Immature natural killer cell (primary cell): ENCODE measurements at regions not wholly inside any gene's neighbourhood (a gene's known extent, or its start where the extent isn't known, plus 50 kb on each side); places are given as distances from the start of the nearest gene placed in this dataset.

ENCODE experiments used
- DNase-seq, 3 donors: peaks; one replicate each; pipeline ENCODE4 v3.0.0; 2022; ENCODE audit warnings: mixed read lengths in 1 of 3
- H3K27ac Mint-ChIP-seq, 6 donors: one replicate each; pipeline ENCODE4 v1.8.0; 2020; ENCODE audit warnings: mixed read lengths in 6 of 6, mild to moderate bottlenecking in 5 of 6, inconsistent platforms in 4 of 6, moderate library complexity in 3 of 6
- H3K27me3 Mint-ChIP-seq, 3 donors: one replicate each; pipeline ENCODE4 v1.8.0; 2020 to 2021; ENCODE audit warnings: low read depth in 3 of 3, mild to moderate bottlenecking in 3 of 3, mixed read lengths in 3 of 3, moderate library complexity in 3 of 3, inconsistent platforms in 1 of 3
- H3K36me3 Mint-ChIP-seq, 3 donors: one replicate each; pipeline ENCODE4 v1.8.0; 2020; ENCODE audit warnings: mixed read lengths in 3 of 3, inconsistent platforms in 2 of 3, mild to moderate bottlenecking in 2 of 3
- H3K4me1 Mint-ChIP-seq, 2 donors: one replicate each; pipeline ENCODE4 v1.8.0; 2020; ENCODE audit warnings: inconsistent platforms in 2 of 2, mild to moderate bottlenecking in 2 of 2, mixed read lengths in 2 of 2, moderate library complexity in 1 of 2
- H3K4me3 Mint-ChIP-seq, 5 donors: one replicate each; pipeline ENCODE4 v1.8.0; 2020; ENCODE audit warnings: mild to moderate bottlenecking in 5 of 5, mixed read lengths in 5 of 5, inconsistent platforms in 3 of 5, moderate library complexity in 3 of 5
- H3K9me3 Mint-ChIP-seq, 6 donors: one replicate each; pipeline ENCODE4 v1.8.0; 2020; ENCODE audit warnings: mild to moderate bottlenecking in 6 of 6, mixed read lengths in 6 of 6, inconsistent platforms in 4 of 6, moderate library complexity in 3 of 6

GRCh38 chr1:58929671-58930325 is 146.0 kb upstream of the JUN start:
- Mint-ChIP-seq H3K4me3 (no peak overlapping the region), H3K9me3 (no peaks in the 10 kb centered on the region), H3K27me3 (peaks cover 0 to 9% (median 3%) of the 10 kb centered on the region in 3 donors), H3K36me3 (no peaks in the 10 kb centered on the region), H3K4me1 (peaks cover 20 to 24% of the 10 kb centered on the region in 2 donors), H3K27ac (no peak overlapping the region)
- no peak for DNase-seq

GRCh38 chr1:58931024-58931423 is 147.2 kb upstream of the JUN start:
- DNase-seq = no peak
- H3K27me3 Mint-ChIP-seq = peaks cover 0 to 9% (median 3%) of the 10 kb centered on the region in 3 donors
- H3K4me1 Mint-ChIP-seq = peaks cover 20 to 24% of the 10 kb centered on the region in 2 donors
- no peak overlapping the region for H3K4me3 Mint-ChIP-seq
- H3K27ac Mint-ChIP-seq = no peak overlapping the region
- no peaks in the 10 kb centered on the region for H3K36me3 Mint-ChIP-seq
- H3K9me3 Mint-ChIP-seq = no peaks in the 10 kb centered on the region

- Mint-ChIP-seq H3K27me3 (peaks cover 3 to 9% (median 3%) of the 10 kb centered on the region in 3 donors), H3K4me1 (peaks cover 20 to 24% of the 10 kb centered on the region in 2 donors), H3K27ac (peak overlapping the region in 1 of 6 donors; percentile 34), H3K36me3 (no peaks in the 10 kb centered on the region), H3K9me3 (no peaks in the 10 kb centered on the region), H3K4me3 (no peak overlapping the region)
- no peak for DNase-seq
These were observed 147.9 kb upstream of the JUN start for GRCh38 chr1:58931756-58932155.

DNA sequence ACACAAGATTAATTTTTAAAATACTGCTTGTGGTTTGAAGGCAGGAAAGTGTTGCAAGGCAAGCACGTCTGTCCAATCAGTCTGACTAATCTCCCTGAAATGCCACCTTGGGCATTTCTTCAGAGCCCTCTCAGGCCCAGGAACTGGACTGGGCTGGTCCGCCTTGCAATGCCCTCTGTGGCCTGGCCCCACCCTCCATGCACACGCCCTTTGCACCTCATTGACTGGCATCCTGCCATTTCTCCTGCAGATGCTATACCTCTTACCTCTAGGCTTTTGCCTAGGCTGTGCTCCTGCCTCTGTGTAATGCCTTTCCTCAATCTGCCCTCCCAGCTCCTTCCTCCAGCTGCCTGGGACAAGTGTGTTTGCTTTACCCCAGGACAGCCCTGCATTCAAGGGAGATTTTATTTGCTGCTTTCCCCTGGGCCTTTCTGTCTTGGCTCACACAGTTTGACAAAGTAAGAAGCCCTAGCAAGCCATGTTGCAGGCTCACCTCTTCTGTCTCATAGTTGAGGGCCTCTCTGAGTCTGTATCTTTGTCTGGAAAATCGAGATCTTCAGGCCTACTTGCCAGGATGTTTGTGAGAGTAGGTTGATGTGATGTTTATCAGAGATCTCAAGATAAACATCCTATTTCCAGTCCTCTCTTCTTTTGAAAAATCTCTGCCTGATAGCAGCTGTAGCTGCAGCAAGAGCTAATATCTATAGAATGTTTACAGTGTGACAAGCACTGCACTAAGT is 149.2 kb upstream of the JUN start:
- peak overlapping the region in 5 of 6 donors; percentile 19 to 58 (median 45) for H3K27ac Mint-ChIP-seq
- no peaks in the 10 kb centered on the region for H3K36me3 Mint-ChIP-seq
- peak in 2 of 3 donors; percentile 9 to 28 for DNase-seq
- H3K4me3 Mint-ChIP-seq = peak overlapping the region in 4 of 5 donors; percentile 15 to 43 (median 26)
- peaks cover 3 to 12% (median 5%) of the 10 kb centered on the region in 3 donors for H3K27me3 Mint-ChIP-seq
- H3K4me1 Mint-ChIP-seq = peaks cover 20 to 25% of the 10 kb centered on the region in 2 donors
- no peaks in the 10 kb centered on the region for H3K9me3 Mint-ChIP-seq

- no peak for DNase-seq
- Mint-ChIP-seq H3K27ac (peak overlapping the region in 2 of 6 donors; percentile 57 to 58), H3K4me1 (peaks cover 24 to 26% of the 10 kb centered on the region in 2 donors), H3K9me3 (no peaks in the 10 kb centered on the region), H3K36me3 (no peaks in the 10 kb centered on the region), H3K27me3 (peaks cover 3 to 12% (median 5%) of the 10 kb centered on the region in 3 donors), H3K4me3 (peak overlapping the region in 1 of 5 donors; percentile 43)
These were observed 149.7 kb upstream of the JUN start for GRCh38 chr1:58933599-58933926.

DNA sequence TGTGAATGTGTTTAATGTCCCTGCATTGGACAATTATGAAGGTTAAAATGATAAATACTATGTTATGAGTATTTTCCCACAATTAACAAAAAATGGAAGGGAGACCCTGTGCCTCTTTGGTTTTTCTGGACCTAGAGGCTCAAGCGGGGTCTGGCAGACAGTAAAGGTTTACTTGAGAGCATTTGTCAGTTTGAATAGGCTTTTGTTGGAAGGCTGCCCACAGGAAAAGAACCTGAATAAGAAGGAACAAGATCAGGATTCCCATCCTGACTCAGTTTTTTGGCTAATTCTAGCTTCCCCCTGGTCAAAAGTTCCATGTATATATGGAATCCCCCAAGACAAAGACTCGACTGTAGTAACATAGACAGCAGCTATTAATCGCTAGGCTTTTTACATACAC is 150.9 kb upstream of the JUN start:
- no peaks in the 10 kb centered on the region for H3K9me3 Mint-ChIP-seq
- no peaks in the 10 kb centered on the region for H3K36me3 Mint-ChIP-seq
- H3K4me3 Mint-ChIP-seq = no peak overlapping the region
- no peak for DNase-seq
- H3K27ac Mint-ChIP-seq = no peak overlapping the region
- H3K27me3 Mint-ChIP-seq = peaks cover 3 to 12% (median 5%) of the 10 kb centered on the region in 3 donors
- peaks cover 29 to 31% of the 10 kb centered on the region in 2 donors for H3K4me1 Mint-ChIP-seq

GRCh38 chr1:58936973-58937372 is 153.1 kb upstream of the JUN start:
- no peak for DNase-seq
- Mint-ChIP-seq H3K27me3 (peaks cover 3 to 6% (median 3%) of the 10 kb centered on the region in 3 donors), H3K4me3 (no peak overlapping the region), H3K4me1 (peaks cover 47 to 49% of the 10 kb centered on the region in 2 donors), H3K27ac (no peak overlapping the region), H3K9me3 (no peaks in the 10 kb centered on the region), H3K36me3 (no peaks in the 10 kb centered on the region)

- Mint-ChIP-seq H3K4me1 (peaks cover 52 to 53% of the 10 kb centered on the region in 2 donors), H3K4me3 (no peak overlapping the region), H3K9me3 (no peaks in the 10 kb centered on the region), H3K27me3 (peaks cover 3 to 11% (median 3%) of the 10 kb centered on the region in 3 donors), H3K36me3 (no peaks in the 10 kb centered on the region), H3K27ac (no peak overlapping the region)
- DNase-seq = no peak
These were observed 155.3 kb upstream of the JUN start for GRCh38 chr1:58939146-58939545.

DNA sequence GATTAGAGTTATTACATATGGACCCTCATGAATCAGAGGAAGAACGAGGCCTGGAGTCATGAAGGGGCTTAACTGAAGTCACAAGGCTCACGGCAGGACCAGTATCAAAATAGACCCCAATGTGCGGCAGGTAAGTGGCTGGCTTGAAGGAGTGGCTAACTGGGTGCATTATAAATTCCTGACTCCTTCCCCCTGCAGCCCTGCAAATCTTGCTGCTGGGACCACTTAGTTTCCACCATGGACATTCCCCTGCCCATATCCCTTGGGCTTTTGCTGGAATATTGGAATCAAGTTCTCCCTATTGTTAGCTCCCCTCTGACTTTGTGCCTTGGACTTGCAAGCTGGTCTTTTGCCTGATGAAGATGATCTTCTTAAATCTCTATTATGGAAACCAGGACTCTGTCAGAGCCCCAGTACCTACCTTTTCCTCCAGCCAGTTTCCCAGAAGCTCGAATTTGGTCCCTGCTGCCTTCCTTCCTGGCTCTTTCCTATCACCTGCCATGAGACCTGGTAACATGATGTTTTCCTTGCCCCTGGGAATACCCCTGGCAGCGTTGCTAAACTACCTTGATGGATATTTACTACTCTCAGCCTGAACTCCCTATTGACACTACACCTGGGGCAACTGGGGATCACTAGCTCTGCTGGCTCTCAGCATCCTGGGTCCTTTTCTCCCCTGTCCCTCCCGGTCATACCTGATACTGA is 156.0 kb upstream of the JUN start:
- no peaks in the 10 kb centered on the region for H3K36me3 Mint-ChIP-seq
- H3K27me3 Mint-ChIP-seq = peaks cover 3 to 11% (median 4%) of the 10 kb centered on the region in 3 donors
- H3K9me3 Mint-ChIP-seq = no peaks in the 10 kb centered on the region
- H3K4me3 Mint-ChIP-seq = peak overlapping the region in 2 of 5 donors; percentile 1 to 4
- H3K4me1 Mint-ChIP-seq = peaks cover 59% of the 10 kb centered on the region in 2 donors
- DNase-seq = no peak
- peak overlapping the region in 2 of 6 donors; percentile 30 to 87 for H3K27ac Mint-ChIP-seq

- DNase-seq = peak; percentile 65 to 74 (median 72)
- no peaks in the 10 kb centered on the region for H3K36me3 Mint-ChIP-seq
- H3K27ac Mint-ChIP-seq = peak overlapping the region; percentile 83 to 89 (median 87)
- no peaks in the 10 kb centered on the region for H3K9me3 Mint-ChIP-seq
- peaks cover 65 to 66% of the 10 kb centered on the region in 2 donors for H3K4me1 Mint-ChIP-seq
- H3K4me3 Mint-ChIP-seq = peak overlapping the region; percentile 70 to 88 (median 81)
- peaks cover 0 to 11% (median 5%) of the 10 kb centered on the region in 3 donors for H3K27me3 Mint-ChIP-seq
These were observed 157.8 kb upstream of the JUN start for GRCh38 chr1:58941471-58942289.

DNA sequence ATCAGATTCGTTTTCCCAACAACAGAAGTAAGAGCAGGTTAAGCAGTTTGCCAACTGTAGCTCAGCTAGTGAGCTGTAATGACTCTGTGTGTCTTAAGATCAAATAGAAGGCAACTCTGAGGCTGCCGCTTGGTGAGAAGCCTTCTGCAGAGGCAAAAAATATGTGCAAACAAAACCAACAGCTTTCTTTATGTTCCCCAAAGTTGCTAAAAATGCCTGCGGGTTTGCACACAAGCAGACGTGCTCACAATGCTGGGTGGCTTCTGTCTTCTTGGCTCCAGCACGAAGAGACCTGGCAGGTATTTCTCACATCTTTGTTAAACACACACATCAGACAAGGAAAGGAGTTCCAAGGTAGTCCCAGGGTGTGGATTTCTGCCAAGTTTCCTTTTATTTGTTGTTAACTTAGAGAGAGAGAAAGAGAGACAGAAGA is 158.9 kb upstream of the JUN start:
- H3K9me3 Mint-ChIP-seq = no peaks in the 10 kb centered on the region
- peak overlapping the region; percentile 83 to 89 (median 87) for H3K27ac Mint-ChIP-seq
- peak in 2 of 3 donors; percentile 24 to 34 for DNase-seq
- peak overlapping the region; percentile 70 to 88 (median 81) for H3K4me3 Mint-ChIP-seq
- peaks cover 0 to 7% (median 1%) of the 10 kb centered on the region in 3 donors for H3K27me3 Mint-ChIP-seq
- H3K4me1 Mint-ChIP-seq = peaks cover 63 to 66% of the 10 kb centered on the region in 2 donors
- H3K36me3 Mint-ChIP-seq = no peaks in the 10 kb centered on the region

GRCh38 chr1:58943776-58944175 is 159.9 kb upstream of the JUN start:
- Mint-ChIP-seq H3K4me1 (peaks cover 67 to 70% of the 10 kb centered on the region in 2 donors), H3K4me3 (peak overlapping the region in 3 of 5 donors; percentile 8 to 84 (median 13)), H3K36me3 (no peaks in the 10 kb centered on the region), H3K27ac (peak overlapping the region in 5 of 6 donors; percentile 17 to 89 (median 33)), H3K27me3 (peaks cover 0 to 7% (median 1%) of the 10 kb centered on the region in 3 donors), H3K9me3 (no peaks in the 10 kb centered on the region)
- no peak for DNase-seq

DNA sequence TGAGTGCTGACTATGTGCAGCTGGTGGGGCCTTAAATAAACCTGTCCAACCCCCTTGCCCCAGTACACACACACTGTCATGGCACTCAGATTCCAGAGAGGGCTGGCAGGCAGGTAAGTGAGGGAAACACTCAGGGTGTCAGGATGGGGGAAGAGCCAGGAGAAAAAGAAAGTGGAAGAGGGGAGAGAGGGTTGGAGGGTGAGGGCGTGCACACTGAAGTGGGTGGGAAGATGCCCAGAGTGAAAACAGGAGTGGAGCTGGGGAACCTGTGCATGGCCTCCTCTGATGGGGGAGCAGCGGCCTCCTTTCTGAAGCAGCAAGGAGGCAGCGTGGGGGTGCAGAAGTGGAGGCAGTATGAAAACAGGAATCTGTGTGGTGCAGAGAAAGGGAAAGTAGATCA is 160.6 kb upstream of the JUN start:
- peaks cover 0 to 7% (median 1%) of the 10 kb centered on the region in 3 donors for H3K27me3 Mint-ChIP-seq
- H3K4me1 Mint-ChIP-seq = peaks cover 73 to 75% of the 10 kb centered on the region in 2 donors
- H3K36me3 Mint-ChIP-seq = no peaks in the 10 kb centered on the region
- DNase-seq = no peak
- no peaks in the 10 kb centered on the region for H3K9me3 Mint-ChIP-seq
- H3K27ac Mint-ChIP-seq = peak overlapping the region in 5 of 6 donors; percentile 4 to 28 (median 18)
- H3K4me3 Mint-ChIP-seq = peak overlapping the region in 1 of 5 donors; percentile 7
